ENCODE measurements at regions not wholly inside any gene's neighbourhood (a gene's known extent, or its start where the extent isn't known, plus 50 kb on each side); places are given as distances from the start of the nearest gene placed in this dataset.

- TF ChIP-seq CTCF (conservative IDR thresholded peaks at IDR 0.05 in 1 of 2, IDR thresholded peaks at IDR 0.05 in 1 of 2; ENCODE audit: low read depth in 1 of 2, low read length in 2 of 2) (no peak), EZH2 (IDR thresholded peaks at IDR 0.05; ENCODE audit: low read length, missing control alignments) (no peak)
Observed at GRCh38 chr5:38110130-38110529, 148.2 kb upstream of the EGFLAM start.
